ENCODE measurements at regions not wholly inside any gene's neighbourhood (a gene's known extent, or its start where the extent isn't known, plus 50 kb on each side); places are given as distances from the start of the nearest gene placed in this dataset.
"Not testable (repeated sequence)": the region's sequence is repeated elsewhere in the genome, so short reads cannot be mapped to it uniquely, and the experiment has no call there.

GRCh38 chr1:181893150-181893549, 168.4 kb downstream of the ZNF648 start:
- H3K9me3 ChIP-seq; H3K27me3 ChIP-seq (ENCODE audit: insufficient read depth); H3K4me1 ChIP-seq (ENCODE audit: control insufficient read depth in 1 of 2, insufficient read depth in 2 of 2, low read depth in 1 of 2, low read length in 1 of 2); H3F3A ChIP-seq (replicated peaks; ENCODE audit: insufficient read depth); H3K9me2 ChIP-seq; H4K20me1 ChIP-seq (ENCODE audit: insufficient read depth); H3K4me2 ChIP-seq; H3K4me3 ChIP-seq (ENCODE audit: low read depth in 2 of 2, low read length in 1 of 2); POLR2A ChIA-PET; H3K36me3 ChIP-seq (replicated peaks in 1 of 2; ENCODE audit: control insufficient read depth in 1 of 2, insufficient read depth in 2 of 2, low read length in 1 of 2); H3K27ac ChIP-seq (ENCODE audit: low read depth in 2 of 2, low read length in 1 of 2); H3K9ac ChIP-seq; H3K79me2 ChIP-seq (ENCODE audit: insufficient read depth); H2AFZ ChIP-seq (ENCODE audit: low read depth); DNase-seq: not testable (repeated sequence)
- CTCF ChIA-PET, result interaction anchor here (0.7 kb wide), 1 partner anchor 191 kb away, joined by 3 read pairs; no protein-coding TSS in a partner anchor

- POLR2A ChIA-PET, result no interaction called here
- Histone ChIP-seq H3K9me2 (no peaks in the 10 kb centered on the region), H3K9ac (no peak overlapping the region), H4K20me1 (ENCODE audit: insufficient read depth) (no peaks in the 10 kb centered on the region), H2AFZ (ENCODE audit: low read depth) (no peak overlapping the region), H3K27ac (ENCODE audit: low read depth in 2 of 2, low read length in 1 of 2) (no peak overlapping the region), H3K4me1 (ENCODE audit: control insufficient read depth in 1 of 2, insufficient read depth in 2 of 2, low read depth in 1 of 2, low read length in 1 of 2) (no peaks in the 10 kb centered on the region), H3K79me2 (ENCODE audit: insufficient read depth) (no peaks in the 10 kb centered on the region), H3K4me2 (no peak overlapping the region), H3K36me3 (replicated peaks in 1 of 2; ENCODE audit: control insufficient read depth in 1 of 2, insufficient read depth in 2 of 2, low read length in 1 of 2) (no peaks in the 10 kb centered on the region), H3F3A (replicated peaks; ENCODE audit: insufficient read depth) (no peaks in the 10 kb centered on the region), H3K27me3 (ENCODE audit: insufficient read depth) (no peaks in the 10 kb centered on the region), H3K9me3 (peaks cover 4% of the 10 kb centered on the region; the same call in 1 of the 2 replicates), H3K4me3 (ENCODE audit: low read depth in 2 of 2, low read length in 1 of 2) (no peak overlapping the region)
- CTCF ChIA-PET, result no interaction called here
- TF ChIP-seq USF1 (IDR thresholded peaks at IDR 0.05; ENCODE audit: borderline replicate concordance, low read depth) (no peak), EZH2phosphoT487 (IDR thresholded peaks at IDR 0.05; ENCODE audit: borderline replicate concordance, low read depth) (no peak), TEAD4 (IDR thresholded peaks at IDR 0.05; ENCODE audit: borderline replicate concordance, insufficient read depth) (no peak), RXRA (IDR thresholded peaks at IDR 0.05; ENCODE audit: borderline replicate concordance, low read depth) (no peak), NRF1 (IDR thresholded peaks at IDR 0.05; ENCODE audit: low read depth, low read length) (no peak), POLR2AphosphoS5 (IDR thresholded peaks at IDR 0.05; ENCODE audit: low read depth, low read length) (no peak), YY1 (IDR thresholded peaks at IDR 0.05; ENCODE audit: low read depth) (no peak), MAX (IDR thresholded peaks at IDR 0.05; ENCODE audit: low read depth) (no peak), RFX5 (IDR thresholded peaks at IDR 0.05; ENCODE audit: low read length) (no peak), IRF3 (IDR thresholded peaks at IDR 0.05; ENCODE audit: low read depth, low read length) (no peak), ELF1 (IDR thresholded peaks at IDR 0.05) (no peak), CHD2 (IDR thresholded peaks at IDR 0.05; ENCODE audit: low read length, partially characterized antibody) (no peak), PBX3 (IDR thresholded peaks at IDR 0.05) (no peak), GABPA (IDR thresholded peaks at IDR 0.05; ENCODE audit: low read depth) (no peak), RCOR1 (IDR thresholded peaks at IDR 0.05; ENCODE audit: low read length) (no peak), TCF12 (IDR thresholded peaks at IDR 0.05) (no peak), CTCF (IDR thresholded peaks at IDR 0.05) (no peak), SIN3A (IDR thresholded peaks at IDR 0.05; ENCODE audit: borderline replicate concordance, low read depth, low read length) (no peak), FOSL2 (IDR thresholded peaks at IDR 0.05; ENCODE audit: borderline replicate concordance, low read depth) (no peak), USF2 (IDR thresholded peaks at IDR 0.05; ENCODE audit: borderline replicate concordance, low read depth, low read length) (no peak)
- 0% methylated on average over 3 of the region's 3 CpGs for WGBS (ENCODE audit: low lambda C conversion rate)
- no peak for DNase-seq
Observed at GRCh38 chr1:181872562-181872961, 188.9 kb downstream of the ZNF648 start.

Measured in SK-N-SH (cell line).